Neural crest cell (in vitro differentiated cells): ENCODE measurements at regions not wholly inside any gene's neighbourhood (a gene's known extent, or its start where the extent isn't known, plus 50 kb on each side); places are given as distances from the start of the nearest gene placed in this dataset.

Experiments
- DNase-seq: peaks from one replicate; pipeline ENCODE4 v3.0.0; 2021; ENCODE audit warnings: low read depth, mixed read lengths, low spot score
- H3K27ac Mint-ChIP-seq: one replicate; pipeline ENCODE4 v1.8.0; 2021; ENCODE audit warnings: mild to moderate bottlenecking, mixed read lengths; ENCODE audit not compliant: unreplicated experiment
- H3K27me3 Mint-ChIP-seq: 2 replicates; pipeline ENCODE4 v1.8.0; 2021; ENCODE audit warnings: low read depth, mild to moderate bottlenecking, mixed read lengths
- H3K36me3 Mint-ChIP-seq: 2 replicates; pipeline ENCODE4 v1.8.0; 2021; ENCODE audit warnings: low read depth, mild to moderate bottlenecking, mixed read lengths
- H3K4me1 Mint-ChIP-seq: 2 replicates; pipeline ENCODE4 v1.8.0; 2021; ENCODE audit warnings: mixed read lengths
- H3K4me3 Mint-ChIP-seq: one replicate; pipeline ENCODE4 v1.8.0; 2021; ENCODE audit warnings: mild to moderate bottlenecking, mixed read lengths
- H3K9me3 Mint-ChIP-seq: 2 replicates; pipeline ENCODE4 v1.8.0; 2021; ENCODE audit warnings: mixed read lengths
- TF ChIP-seq, protein P1 (sequence below): fragments of 200-600 bp; sonication (generic); conservative IDR thresholded peaks from 2 replicates; pipeline ENCODE4 v1.5.0; 2021; ENCODE audit warnings: antibody characterized with exemption, mild to moderate bottlenecking

GRCh38 chr16:80107900-80108299 is 432.9 kb upstream of the DYNLRB2 start:
- TF ChIP-seq, protein P1, sequence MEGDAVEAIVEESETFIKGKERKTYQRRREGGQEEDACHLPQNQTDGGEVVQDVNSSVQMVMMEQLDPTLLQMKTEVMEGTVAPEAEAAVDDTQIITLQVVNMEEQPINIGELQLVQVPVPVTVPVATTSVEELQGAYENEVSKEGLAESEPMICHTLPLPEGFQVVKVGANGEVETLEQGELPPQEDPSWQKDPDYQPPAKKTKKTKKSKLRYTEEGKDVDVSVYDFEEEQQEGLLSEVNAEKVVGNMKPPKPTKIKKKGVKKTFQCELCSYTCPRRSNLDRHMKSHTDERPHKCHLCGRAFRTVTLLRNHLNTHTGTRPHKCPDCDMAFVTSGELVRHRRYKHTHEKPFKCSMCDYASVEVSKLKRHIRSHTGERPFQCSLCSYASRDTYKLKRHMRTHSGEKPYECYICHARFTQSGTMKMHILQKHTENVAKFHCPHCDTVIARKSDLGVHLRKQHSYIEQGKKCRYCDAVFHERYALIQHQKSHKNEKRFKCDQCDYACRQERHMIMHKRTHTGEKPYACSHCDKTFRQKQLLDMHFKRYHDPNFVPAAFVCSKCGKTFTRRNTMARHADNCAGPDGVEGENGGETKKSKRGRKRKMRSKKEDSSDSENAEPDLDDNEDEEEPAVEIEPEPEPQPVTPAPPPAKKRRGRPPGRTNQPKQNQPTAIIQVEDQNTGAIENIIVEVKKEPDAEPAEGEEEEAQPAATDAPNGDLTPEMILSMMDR = no peak
- Mint-ChIP-seq H3K27ac (no peak overlapping the region), H3K36me3 (peaks cover 3% of the 10 kb centered on the region), H3K27me3 (no peaks in the 10 kb centered on the region), H3K9me3 (no peaks in the 10 kb centered on the region), H3K4me1 (peaks cover 6% of the 10 kb centered on the region), H3K4me3 (no peak overlapping the region)
- no peak for DNase-seq

GRCh38 chr16:80105751-80106150 is 435.0 kb upstream of the DYNLRB2 start:
- peaks cover 6% of the 10 kb centered on the region for H3K4me1 Mint-ChIP-seq
- TF ChIP-seq, protein P1 = no peak
- H3K36me3 Mint-ChIP-seq = peaks cover 3% of the 10 kb centered on the region
- H3K4me3 Mint-ChIP-seq = no peak overlapping the region
- H3K9me3 Mint-ChIP-seq = no peaks in the 10 kb centered on the region
- no peaks in the 10 kb centered on the region for H3K27me3 Mint-ChIP-seq
- no peak overlapping the region for H3K27ac Mint-ChIP-seq
- no peak for DNase-seq

DNA sequence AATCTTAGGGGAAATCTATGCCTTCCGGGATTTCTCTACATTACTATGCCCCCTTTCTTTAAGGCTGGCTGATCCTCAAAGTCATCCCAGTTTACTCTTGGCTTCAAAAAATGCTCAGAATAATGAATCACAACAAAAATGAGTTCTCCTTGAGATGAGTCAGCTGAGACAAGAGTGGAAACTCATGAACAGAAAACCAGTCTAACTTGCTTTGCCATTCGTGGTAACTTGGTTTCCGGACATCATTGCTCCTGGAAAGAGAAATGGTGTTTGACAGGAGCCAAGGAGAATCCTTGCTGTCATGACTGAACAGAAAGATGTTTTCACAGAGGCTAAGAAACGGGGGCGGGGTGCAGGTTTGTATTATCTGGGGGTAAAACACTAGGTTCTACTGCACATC is 435.6 kb upstream of the DYNLRB2 start:
- TF ChIP-seq, protein P1 = no peak
- peaks cover 6% of the 10 kb centered on the region for H3K4me1 Mint-ChIP-seq
- H3K4me3 Mint-ChIP-seq = no peak overlapping the region
- H3K27me3 Mint-ChIP-seq = no peaks in the 10 kb centered on the region
- no peaks in the 10 kb centered on the region for H3K9me3 Mint-ChIP-seq
- DNase-seq = no peak
- H3K36me3 Mint-ChIP-seq = peaks cover 3% of the 10 kb centered on the region
- H3K27ac Mint-ChIP-seq = no peak overlapping the region

DNA sequence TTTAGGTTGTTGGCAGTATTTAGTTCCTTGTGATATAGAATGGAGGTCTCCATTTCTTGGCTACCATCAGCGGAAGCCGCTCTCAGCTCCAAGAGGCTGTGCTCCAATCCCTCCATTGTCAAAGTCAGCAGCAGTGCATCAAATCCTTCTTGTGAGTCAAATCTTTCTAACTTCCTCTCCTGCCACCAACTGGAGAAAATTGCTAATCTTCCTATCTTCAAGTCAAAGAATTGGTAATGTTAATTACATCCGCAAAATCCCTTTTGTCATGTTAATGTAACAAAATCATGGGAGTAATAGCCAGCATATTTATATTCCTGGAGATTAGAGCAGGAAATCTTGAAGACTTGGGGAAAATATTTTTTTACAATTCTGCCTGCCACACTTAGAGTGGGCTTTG is 436.4 kb upstream of the DYNLRB2 start:
- Mint-ChIP-seq H3K27ac (no peak overlapping the region), H3K36me3 (peaks cover 3% of the 10 kb centered on the region), H3K4me3 (no peak overlapping the region), H3K9me3 (no peaks in the 10 kb centered on the region), H3K4me1 (no peaks in the 10 kb centered on the region), H3K27me3 (no peaks in the 10 kb centered on the region)
- TF ChIP-seq, protein P1 = no peak
- no peak for DNase-seq

DNA sequence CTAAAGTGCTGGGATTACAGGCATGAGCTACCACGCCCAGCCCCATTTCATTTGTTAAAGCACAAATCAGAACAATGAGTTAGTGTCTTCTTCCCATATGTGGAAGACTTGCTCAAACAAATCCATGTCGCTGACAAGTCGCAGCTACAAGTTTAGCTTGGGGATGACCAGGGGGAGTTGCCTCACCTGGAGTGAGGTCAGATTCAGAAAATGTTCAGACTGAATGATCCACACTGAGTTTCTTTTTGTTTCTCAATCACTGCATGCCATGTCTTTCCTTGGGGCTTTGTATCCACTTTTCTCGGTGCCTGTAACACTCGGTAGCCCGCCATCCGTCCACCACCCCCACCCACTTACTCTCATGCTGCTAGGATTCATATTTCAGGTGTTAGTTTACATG is 437.3 kb upstream of the DYNLRB2 start:
- DNase-seq = no peak
- Mint-ChIP-seq H3K4me1 (no peaks in the 10 kb centered on the region), H3K27ac (no peak overlapping the region), H3K36me3 (peaks cover 3% of the 10 kb centered on the region), H3K4me3 (no peak overlapping the region), H3K9me3 (peaks cover 3% of the 10 kb centered on the region), H3K27me3 (no peaks in the 10 kb centered on the region)
- TF ChIP-seq, protein P1 = no peak
